ENCODE measurements at regions not wholly inside any gene's neighbourhood (a gene's known extent, or its start where the extent isn't known, plus 50 kb on each side); places are given as distances from the start of the nearest gene placed in this dataset.

- no peak for DNase-seq (ENCODE audit: low spot score)
Measured at GRCh38 chr6:40265615-40266014, 321.5 kb downstream of the LRFN2 start.

DNA sequence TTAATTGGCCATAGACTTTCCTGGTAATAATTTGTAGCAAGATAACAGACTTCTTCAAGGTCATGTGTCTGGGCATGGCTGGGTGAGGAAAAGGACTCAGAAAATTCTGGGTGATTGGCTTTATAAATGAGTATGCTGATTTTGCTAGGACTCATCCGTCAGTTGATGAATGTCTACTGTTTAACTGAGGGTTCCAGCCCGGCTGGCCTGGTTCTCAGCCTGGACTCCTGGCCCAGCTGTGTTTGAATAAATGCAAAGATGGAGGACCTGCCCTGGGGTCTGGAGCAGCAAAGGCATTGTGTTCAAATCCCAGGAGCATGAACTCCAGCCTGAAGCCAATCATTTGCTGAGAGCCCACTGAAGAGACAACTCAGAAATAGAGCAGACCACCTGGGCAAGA lies 323.2 kb downstream of the LRFN2 start:
- DNase-seq (ENCODE audit: low spot score) = no peak

- DNase-seq (ENCODE audit: low spot score) = no peak
Measured at GRCh38 chr6:40262363-40262762, 324.8 kb downstream of the LRFN2 start.

DNA sequence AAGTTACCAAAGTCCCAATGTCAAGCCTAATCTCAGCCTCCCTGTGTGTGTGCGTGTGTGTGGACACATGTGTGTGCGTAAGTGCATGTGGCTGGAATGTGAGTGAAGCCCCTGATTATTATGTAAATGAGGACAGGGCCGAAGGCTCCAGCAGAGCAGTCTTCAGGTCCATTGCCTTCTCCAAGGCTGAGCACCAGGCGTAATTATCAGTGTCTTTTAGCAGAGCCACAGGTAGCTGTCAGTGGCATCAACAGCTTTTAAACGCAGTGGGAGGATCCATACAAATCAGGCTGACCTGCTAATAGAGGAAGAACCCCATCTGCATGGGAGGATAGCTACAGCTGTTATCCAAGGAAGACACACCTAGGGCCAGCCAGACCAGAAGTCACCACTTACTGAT lies 324.3 kb upstream of the MOCS1 start:
- DNase-seq (ENCODE audit: low spot score) = no peak

GRCh38 chr6:40256831-40257230 lies 322.6 kb upstream of the MOCS1 start:
- DNase-seq (ENCODE audit: low spot score) = no peak

- no peak for DNase-seq (ENCODE audit: low spot score)
Measured at GRCh38 chr6:40256224-40256623, 322.0 kb upstream of the MOCS1 start.

DNA sequence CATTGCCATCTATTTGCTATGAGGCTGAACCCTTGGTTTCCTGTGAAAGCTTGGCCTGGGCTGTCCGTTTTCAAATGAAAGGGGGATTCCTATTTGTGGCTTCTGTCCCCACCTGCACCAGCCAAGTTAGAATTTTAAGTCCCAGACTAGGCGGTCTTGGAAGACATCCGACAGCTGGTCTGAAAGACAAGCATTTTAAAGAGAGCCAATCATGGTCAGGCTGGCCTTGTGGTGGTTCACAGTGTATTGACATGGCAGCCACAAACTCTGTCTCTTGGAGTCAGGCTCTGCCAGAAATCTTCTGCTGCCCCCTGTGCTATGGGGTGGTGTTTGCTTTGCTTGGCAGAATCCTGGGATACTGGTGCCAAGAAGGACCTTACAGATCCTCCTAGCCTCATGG lies 319.2 kb upstream of the MOCS1 start:
- DNase-seq (ENCODE audit: low spot score) = no peak

- DNase-seq (ENCODE audit: low spot score) = no peak
Measured at GRCh38 chr6:40252531-40253258, 318.4 kb upstream of the MOCS1 start.

DNA sequence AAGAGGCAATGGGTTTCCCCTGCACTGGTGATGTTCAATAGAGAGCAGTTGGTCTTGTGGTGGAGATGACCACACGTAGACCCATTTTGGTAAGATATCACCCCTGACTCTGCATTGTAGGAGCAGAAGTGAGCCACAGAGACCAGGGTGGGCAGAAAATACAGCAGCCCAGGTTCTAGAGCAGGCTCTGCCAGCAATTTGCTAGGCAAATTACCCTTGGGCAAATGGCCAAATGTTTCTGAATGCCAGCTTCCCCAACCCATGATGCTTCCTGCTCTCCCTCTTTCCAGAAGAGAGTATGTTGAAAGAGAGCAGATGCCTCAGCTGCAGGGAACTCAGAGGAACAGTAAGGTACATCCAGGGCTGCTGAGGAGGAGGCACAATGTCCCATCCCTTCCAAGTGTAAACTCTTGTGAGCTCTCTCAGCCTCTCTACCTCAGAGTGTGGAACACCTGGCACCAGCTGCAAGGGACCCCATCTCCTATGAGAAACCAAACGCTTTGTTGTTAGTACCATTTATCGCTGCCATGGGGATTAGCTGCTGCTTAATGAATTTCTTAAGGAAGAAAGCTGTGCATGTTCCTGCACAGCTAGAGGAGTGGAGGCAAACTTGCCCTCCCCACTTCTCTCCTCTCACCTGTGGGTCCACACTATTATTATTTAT lies 317.5 kb upstream of the MOCS1 start:
- DNase-seq (ENCODE audit: low spot score) = no peak

- no peak for DNase-seq (ENCODE audit: low spot score)
Measured at GRCh38 chr6:40249935-40250334, 315.7 kb upstream of the MOCS1 start.

DNA sequence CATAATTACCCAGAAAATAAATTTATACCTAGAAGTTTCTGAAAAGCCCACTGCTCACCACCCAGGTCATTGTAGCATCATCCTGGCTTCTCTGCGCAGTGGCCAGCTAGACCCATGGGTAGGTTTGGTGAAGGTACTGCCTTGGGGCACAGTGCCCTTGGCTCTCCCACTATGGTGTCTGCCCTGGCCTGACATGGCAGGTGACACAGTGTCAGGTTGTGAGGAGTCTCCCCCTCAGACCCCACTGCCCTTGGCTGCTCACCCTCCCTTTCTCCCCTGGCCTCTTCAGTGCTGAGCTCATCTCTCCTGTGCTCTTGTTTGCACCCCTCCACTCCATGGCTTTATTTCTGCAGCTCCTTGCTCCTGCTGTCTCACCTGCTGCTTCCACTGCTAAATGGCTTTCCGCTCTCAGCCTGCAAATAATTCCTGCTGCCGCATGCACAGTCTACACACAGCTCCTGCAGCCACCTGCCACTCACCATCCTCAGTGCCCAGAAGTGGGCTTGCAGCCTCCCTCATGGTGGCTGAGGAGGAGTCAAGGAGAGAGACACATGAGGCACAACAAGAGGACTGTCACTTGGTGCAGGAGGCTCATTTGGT lies 313.4 kb upstream of the MOCS1 start:
- no peak for DNase-seq (ENCODE audit: low spot score)

- DNase-seq (ENCODE audit: low spot score) = no peak
Measured at GRCh38 chr6:40244699-40245098, 310.4 kb upstream of the MOCS1 start.

DNA sequence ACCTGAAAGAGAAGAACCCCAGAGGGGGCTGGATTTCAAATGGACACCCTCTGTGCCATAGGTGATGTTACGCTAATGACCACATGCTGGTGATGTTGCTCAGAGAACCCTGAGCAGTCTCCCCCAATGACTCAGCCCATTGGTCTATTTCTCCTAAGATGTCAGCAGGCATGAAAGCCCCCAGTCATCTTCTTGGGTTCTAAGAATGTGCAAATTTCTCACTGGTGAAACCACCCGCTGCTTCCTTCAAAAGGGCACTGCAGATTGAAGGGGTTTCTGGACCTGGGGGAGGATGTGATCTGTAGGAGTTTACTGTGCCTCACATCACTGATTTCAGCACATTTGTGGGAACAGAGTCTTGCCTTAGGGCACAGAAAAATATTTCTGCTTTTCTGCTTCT lies 298.4 kb upstream of the MOCS1 start:
- no peak for DNase-seq (ENCODE audit: low spot score)

DNA sequence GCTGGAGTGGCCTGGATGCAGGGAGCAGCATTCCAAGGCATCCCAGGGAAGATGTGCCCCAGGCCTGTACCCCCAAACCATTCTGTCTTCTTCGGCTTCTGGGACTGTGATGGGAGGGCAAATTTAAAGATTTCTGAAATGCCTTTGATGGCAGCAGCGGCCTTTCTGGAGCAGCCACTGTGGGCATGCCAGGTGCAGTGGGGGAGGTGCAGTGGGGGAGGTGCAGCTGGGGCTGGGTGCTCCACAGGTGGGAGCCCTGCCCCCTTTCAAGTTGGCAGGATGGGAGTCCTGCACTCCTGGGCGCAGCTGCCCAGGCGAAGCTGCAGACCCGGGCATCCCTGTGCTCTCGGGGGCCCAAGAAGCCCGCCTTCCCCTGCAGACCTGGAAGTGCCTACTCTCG lies 293.5 kb upstream of the MOCS1 start:
- no peak for DNase-seq (ENCODE audit: low spot score)

- DNase-seq (ENCODE audit: low spot score) = no peak
Measured at GRCh38 chr6:40222354-40222753, 288.1 kb upstream of the MOCS1 start.

GRCh38 chr6:40219799-40220198 lies 285.5 kb upstream of the MOCS1 start:
- DNase-seq (ENCODE audit: low spot score) = no peak

DNA sequence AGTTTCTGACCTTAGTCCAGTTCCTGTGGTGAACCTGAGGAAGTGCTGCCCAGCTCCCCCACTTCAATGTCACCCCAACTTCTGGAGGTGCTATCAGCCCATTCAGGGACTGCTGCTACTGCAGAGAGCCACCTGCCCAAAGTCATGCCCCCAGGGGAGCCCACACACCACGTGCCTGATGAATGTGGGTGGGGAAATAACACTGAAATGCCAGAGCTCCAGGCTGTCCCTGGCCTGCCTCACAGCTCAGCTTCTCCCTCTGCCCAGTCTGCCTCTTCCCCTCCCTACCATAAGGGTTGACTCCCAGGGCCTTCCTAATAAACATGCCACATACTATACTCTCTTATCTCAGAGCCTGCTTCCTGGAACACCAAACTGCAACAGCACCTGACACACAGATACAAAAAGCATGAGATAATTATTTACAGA lies 276.4 kb upstream of the MOCS1 start:
- DNase-seq (ENCODE audit: low spot score) = no peak

- no peak for DNase-seq (ENCODE audit: low spot score)
Measured at GRCh38 chr6:40205801-40206200, 271.5 kb upstream of the MOCS1 start.

DNA sequence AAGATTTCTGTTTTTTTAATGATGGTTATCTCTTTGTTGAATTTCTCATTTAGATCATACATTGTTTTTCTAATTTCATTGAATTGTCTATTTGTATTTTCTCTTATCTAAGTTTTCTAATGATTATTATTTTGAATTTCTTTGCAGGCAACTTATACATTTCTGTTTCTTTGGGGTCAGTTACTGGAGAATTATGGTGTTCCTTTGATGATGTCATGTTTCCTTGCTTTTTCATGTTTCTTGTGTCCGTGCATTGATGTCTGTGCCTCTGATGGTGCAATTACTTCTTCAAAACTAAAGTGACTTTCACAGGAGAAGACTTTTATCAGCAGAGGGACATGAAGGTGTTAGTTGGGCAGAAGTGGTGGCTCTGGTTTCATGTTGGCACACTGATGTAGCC lies 270.7 kb upstream of the MOCS1 start:
- no peak for DNase-seq (ENCODE audit: low spot score)

DNA sequence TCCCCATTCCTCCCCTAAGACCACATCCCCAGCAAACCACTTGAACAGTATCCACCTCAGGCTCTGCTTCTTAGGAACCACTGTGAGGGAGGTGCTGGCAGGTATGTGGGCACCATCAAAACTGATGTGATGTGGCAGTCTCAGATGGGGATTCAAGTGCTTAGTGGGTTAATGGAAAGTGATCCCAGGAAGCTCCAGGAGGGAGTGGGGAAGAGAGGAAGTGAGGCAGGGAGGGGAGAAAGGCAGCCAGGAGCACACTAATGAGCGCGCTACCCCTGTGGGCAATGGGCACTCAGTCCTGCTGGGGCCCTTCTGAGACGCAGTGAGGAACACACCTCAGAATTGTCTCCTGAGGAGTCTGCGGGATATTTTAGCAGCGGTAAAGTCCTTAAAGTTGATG lies 263.1 kb upstream of the MOCS1 start:
- DNase-seq (ENCODE audit: low spot score) = no peak

GRCh38 chr6:40196135-40196518 lies 261.9 kb upstream of the MOCS1 start:
- DNase-seq (ENCODE audit: low spot score) = no peak

DNA sequence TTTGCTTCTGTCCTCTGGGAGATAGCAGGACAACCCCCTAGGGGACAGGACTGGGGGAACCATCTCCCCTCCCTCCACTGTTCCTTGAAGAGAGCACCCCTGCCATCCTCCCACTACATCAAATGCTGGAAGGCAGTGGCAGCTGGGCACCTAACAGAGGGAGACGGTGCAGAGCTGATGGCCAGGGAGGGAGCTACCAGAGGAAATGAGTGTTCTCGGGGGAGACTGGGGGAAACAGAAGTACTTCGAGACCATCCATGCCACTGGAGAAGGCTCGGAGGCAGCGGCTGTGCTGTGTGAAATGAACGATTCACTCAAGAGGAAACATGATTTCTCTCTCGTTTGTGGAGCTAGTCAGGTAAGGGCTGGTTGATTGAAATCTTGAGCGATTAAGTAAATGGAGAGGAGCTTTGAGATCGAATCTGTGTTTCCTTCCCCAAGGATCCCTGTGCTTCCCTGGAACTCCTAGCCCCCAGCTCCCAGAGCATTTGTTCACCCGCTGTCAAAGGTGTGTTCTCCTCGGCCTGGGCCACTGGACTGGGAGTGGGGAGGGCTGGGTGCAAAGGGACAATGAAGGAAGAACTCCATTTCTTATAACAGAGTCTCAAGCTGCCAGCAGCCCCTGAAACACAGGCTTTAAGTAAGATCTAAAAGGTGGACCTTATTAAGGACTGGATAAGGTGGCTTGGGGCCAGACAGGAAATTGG lies 261.3 kb upstream of the MOCS1 start:
- DNase-seq (ENCODE audit: low spot score) = no peak
